CD14-positive monocyte (primary cell): ENCODE measurements at regions not wholly inside any gene's neighbourhood (a gene's known extent, or its start where the extent isn't known, plus 50 kb on each side); places are given as distances from the start of the nearest gene placed in this dataset.

Source experiments
- DNase-seq, 3 donors: peaks; one replicate each; pipeline ENCODE4 v3.0.0-alpha.2; 2011 to 2022
- H2AFZ ChIP-seq: 2 replicates; pipeline ENCODE4 v1.6.0; 2012; ENCODE audit warnings: mild to moderate bottlenecking, low read depth, low read length, inconsistent platforms; ENCODE audit not compliant: insufficient read depth, poor library complexity, severe bottlenecking
- H3K27ac ChIP-seq, 2 donors: 1 replicate in 1 of 2; 2 replicates in 1 of 2; pipeline ENCODE4 v1.5.1; 2012 to 2013; ENCODE audit warnings: low read length in 2 of 2, control low read depth in 1 of 2, inconsistent platforms in 1 of 2, low read depth in 1 of 2, mild to moderate bottlenecking in 1 of 2
- H3K27me3 ChIP-seq, 2 donors: one replicate each; pipeline versions ENCODE4 v1.6.0 to v1.6.1; 2011 to 2013; ENCODE audit warnings: low read length in 2 of 2; ENCODE audit not compliant: control insufficient read depth in 2 of 2, insufficient read depth in 2 of 2
- H3K36me3 ChIP-seq, 2 donors: replicated peaks in 1 of 2; 1 replicate in 1 of 2; 2 replicates in 1 of 2; pipeline versions ENCODE4 v1.5.1 to v1.6.1; 2012 to 2013; ENCODE audit warnings: low read length in 2 of 2, control low read depth in 1 of 2, inconsistent platforms in 1 of 2, mild to moderate bottlenecking in 1 of 2; ENCODE audit not compliant: insufficient read depth in 2 of 2, control insufficient read depth in 1 of 2
- H3K4me1 ChIP-seq, 2 donors: 1 replicate in 1 of 2; 2 replicates in 1 of 2; pipeline versions ENCODE4 v1.5.1 to v1.6.1; 2012 to 2013; ENCODE audit warnings: low read length in 2 of 2, control low read depth in 1 of 2, inconsistent platforms in 1 of 2, mild to moderate bottlenecking in 1 of 2, moderate library complexity in 1 of 2; ENCODE audit not compliant: insufficient read depth in 2 of 2, control insufficient read depth in 1 of 2
- H3K4me2 ChIP-seq: replicated peaks from 2 replicates; pipeline ENCODE3; 2012; ENCODE audit warnings: low read length, moderate library complexity, mild to moderate bottlenecking; ENCODE audit not compliant: poor library complexity, severe bottlenecking; ENCODE audit errors: extremely low read depth
- H3K4me3 ChIP-seq, 3 experiments: fragments of 200-600 bp in 1 of 3; sonication (generic) in 1 of 3; replicated peaks in 1 of 3; 1 replicate in 2 of 3; 2 replicates in 1 of 3; pipeline ENCODE4 v1.5.1; 2011 to 2013; ENCODE audit warnings: low read length in 3 of 3, mild to moderate bottlenecking in 3 of 3, control low read depth in 2 of 3, low read depth in 2 of 3, inconsistent platforms in 1 of 3, moderate library complexity in 1 of 3
- H3K79me2 ChIP-seq: 2 replicates; pipeline ENCODE4 v1.6.0; 2012; ENCODE audit warnings: mild to moderate bottlenecking, control low read depth, inconsistent platforms, low read length, moderate library complexity; ENCODE audit not compliant: insufficient read depth
- H3K9ac ChIP-seq: 2 replicates; pipeline ENCODE4 v1.6.0; 2017; ENCODE audit warnings: low read length, mild to moderate bottlenecking; ENCODE audit not compliant: insufficient read depth, poor library complexity, severe bottlenecking
- H3K9me3 ChIP-seq, 2 donors: replicated peaks in 1 of 2; 1 replicate in 1 of 2; 2 replicates in 1 of 2; pipeline versions ENCODE4 v1.5.1 to v1.6.1; 2012 to 2013; ENCODE audit warnings: low read length in 2 of 2, control low read depth in 1 of 2; ENCODE audit not compliant: control insufficient read depth in 1 of 2, insufficient read depth in 1 of 2
- H4K20me1 ChIP-seq: 2 replicates; pipeline ENCODE4 v1.6.0; 2012; ENCODE audit warnings: mild to moderate bottlenecking, low read length, control low read depth, moderate library complexity; ENCODE audit not compliant: insufficient read depth
- H3K27ac Mint-ChIP-seq, 7 donors: one replicate each; pipeline ENCODE4 v1.8.0; 2020; ENCODE audit warnings: mild to moderate bottlenecking in 7 of 7, mixed read lengths in 7 of 7, moderate library complexity in 6 of 7, inconsistent platforms in 2 of 7
- H3K27me3 Mint-ChIP-seq, 3 donors: one replicate each; pipeline ENCODE4 v1.8.0; 2021 to 2022; ENCODE audit warnings: low read depth in 3 of 3, mild to moderate bottlenecking in 3 of 3, mixed read lengths in 3 of 3, moderate library complexity in 3 of 3, inconsistent platforms in 1 of 3
- H3K36me3 Mint-ChIP-seq, 2 donors: one replicate each; pipeline ENCODE4 v1.8.0; 2020; ENCODE audit warnings: mixed read lengths in 2 of 2, inconsistent platforms in 1 of 2, mild to moderate bottlenecking in 1 of 2
- H3K4me1 Mint-ChIP-seq: one replicate; pipeline ENCODE4 v1.8.0; 2020; ENCODE audit warnings: mild to moderate bottlenecking, mixed read lengths
- H3K4me3 Mint-ChIP-seq, 2 donors: one replicate each; pipeline ENCODE4 v1.8.0; 2020; ENCODE audit warnings: mild to moderate bottlenecking in 2 of 2, mixed read lengths in 2 of 2, moderate library complexity in 1 of 2
- H3K9me3 Mint-ChIP-seq, 7 donors: one replicate each; pipeline ENCODE4 v1.8.0; 2020 to 2022; ENCODE audit warnings: mixed read lengths in 7 of 7, mild to moderate bottlenecking in 6 of 7, moderate library complexity in 6 of 7, inconsistent platforms in 2 of 7
- WGBS: methylation state at CpG from one replicate; pipeline ENCODE4 v1.1.5; 2013; ENCODE audit warnings: missing lambda C conversion rate; ENCODE audit not compliant: insufficient coverage; 5-methylcytosine and 5-hydroxymethylcytosine counted together
- intact Hi-C, 2 donors: fragments of 100-400 bp; cut with micrococcal nuclease; formaldehyde crosslinking; loops; one replicate each; pipeline versions ENCODE4 v1.15.0 to v1.15.1; 2023
- TF ChIP-seq, protein P1 (sequence below): fragments of 200-600 bp; IDR thresholded peaks from one replicate; pipeline ENCODE4 v1.8.0; 2022; ENCODE audit warnings: antibody characterized with exemption, mild to moderate bottlenecking

DNA sequence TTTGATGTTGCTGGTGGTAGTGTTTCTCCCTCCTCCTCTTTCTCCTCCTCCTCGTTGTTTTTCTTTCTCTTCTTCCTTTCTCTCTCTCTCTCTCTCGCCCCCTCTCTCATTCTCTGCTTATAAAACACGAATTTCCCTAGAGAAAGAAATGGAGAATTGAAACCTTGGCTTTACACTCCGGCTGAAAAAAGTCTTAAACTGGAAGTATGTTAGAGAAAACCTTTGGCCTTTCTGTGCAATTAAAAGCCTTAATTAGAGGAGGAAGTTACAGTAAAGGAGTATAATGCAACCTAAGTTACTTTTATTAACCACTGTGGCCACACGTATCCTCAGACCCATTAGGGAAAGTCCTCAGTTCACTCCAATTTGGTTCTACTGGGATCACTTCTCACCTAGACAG is 501.7 kb upstream of the SORCS1 start:
- H3K36me3 Mint-ChIP-seq, result no peaks in the 10 kb centered on the region
- no peaks in the 10 kb centered on the region for H4K20me1 ChIP-seq
- H3K4me1 ChIP-seq, result peaks cover 6 to 10% of the 10 kb centered on the region in 2 donors
- peaks cover 0 to 11% (median 5%) of the 10 kb centered on the region in 7 donors for H3K9me3 Mint-ChIP-seq
- no peaks in the 10 kb centered on the region for H3K36me3 ChIP-seq
- no peak overlapping the region for H3K4me3 ChIP-seq
- peak overlapping the region in 1 of 7 donors; percentile 3 for H3K27ac Mint-ChIP-seq
- H3K4me1 Mint-ChIP-seq, result peaks cover 10% of the 10 kb centered on the region
- no peak for DNase-seq
- no peaks in the 10 kb centered on the region for H3K79me2 ChIP-seq
- H3K27me3 Mint-ChIP-seq, result no peaks in the 10 kb centered on the region
- H3K27ac ChIP-seq, result no peak overlapping the region
- WGBS, result no CpG with 5 or more reads among the region's 5 CpGs
- no peak overlapping the region for H3K9ac ChIP-seq
- no peak overlapping the region for H3K4me2 ChIP-seq
- no peak overlapping the region for H2AFZ ChIP-seq
- intact Hi-C loops, result no loop called here
- H3K9me3 ChIP-seq, result no peaks in the 10 kb centered on the region
- TF ChIP-seq, protein P1, sequence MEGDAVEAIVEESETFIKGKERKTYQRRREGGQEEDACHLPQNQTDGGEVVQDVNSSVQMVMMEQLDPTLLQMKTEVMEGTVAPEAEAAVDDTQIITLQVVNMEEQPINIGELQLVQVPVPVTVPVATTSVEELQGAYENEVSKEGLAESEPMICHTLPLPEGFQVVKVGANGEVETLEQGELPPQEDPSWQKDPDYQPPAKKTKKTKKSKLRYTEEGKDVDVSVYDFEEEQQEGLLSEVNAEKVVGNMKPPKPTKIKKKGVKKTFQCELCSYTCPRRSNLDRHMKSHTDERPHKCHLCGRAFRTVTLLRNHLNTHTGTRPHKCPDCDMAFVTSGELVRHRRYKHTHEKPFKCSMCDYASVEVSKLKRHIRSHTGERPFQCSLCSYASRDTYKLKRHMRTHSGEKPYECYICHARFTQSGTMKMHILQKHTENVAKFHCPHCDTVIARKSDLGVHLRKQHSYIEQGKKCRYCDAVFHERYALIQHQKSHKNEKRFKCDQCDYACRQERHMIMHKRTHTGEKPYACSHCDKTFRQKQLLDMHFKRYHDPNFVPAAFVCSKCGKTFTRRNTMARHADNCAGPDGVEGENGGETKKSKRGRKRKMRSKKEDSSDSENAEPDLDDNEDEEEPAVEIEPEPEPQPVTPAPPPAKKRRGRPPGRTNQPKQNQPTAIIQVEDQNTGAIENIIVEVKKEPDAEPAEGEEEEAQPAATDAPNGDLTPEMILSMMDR, result no peak
- H3K27me3 ChIP-seq, result no peaks in the 10 kb centered on the region
- H3K4me3 Mint-ChIP-seq, result peak overlapping the region; percentile 4 to 76

DNA sequence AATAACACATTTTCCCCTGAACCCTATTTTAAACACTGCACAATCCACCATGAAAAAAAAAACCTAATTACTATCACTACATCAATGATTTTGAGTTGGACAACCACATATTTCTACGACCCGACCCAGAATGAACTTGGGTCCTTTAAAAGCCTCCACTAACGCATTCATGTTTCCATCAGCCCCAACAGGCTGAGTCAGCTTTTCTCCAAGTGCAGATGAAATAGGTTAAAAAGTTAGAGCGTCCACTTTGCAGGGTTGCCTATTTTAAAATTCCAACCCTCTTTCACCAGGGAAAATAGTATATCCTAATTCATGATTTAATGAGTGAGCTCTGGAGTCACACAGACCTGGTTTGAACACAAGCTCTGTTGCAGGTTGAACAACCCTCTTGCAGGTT is 501.0 kb upstream of the SORCS1 start:
- Histone ChIP-seq H3K36me3 (no peaks in the 10 kb centered on the region), H2AFZ (no peak overlapping the region), H3K4me1 (peaks cover 6 to 10% of the 10 kb centered on the region in 2 donors), H3K4me2 (no peak overlapping the region), H3K27me3 (no peaks in the 10 kb centered on the region), H3K79me2 (no peaks in the 10 kb centered on the region), H3K9me3 (no peaks in the 10 kb centered on the region), H3K27ac (no peak overlapping the region), H3K4me3 (no peak overlapping the region), H3K9ac (no peak overlapping the region), H4K20me1 (no peaks in the 10 kb centered on the region)
- WGBS, result 100% methylated on average over 2 of the region's 4 CpGs
- H3K27ac Mint-ChIP-seq, result no peak overlapping the region
- H3K27me3 Mint-ChIP-seq, result no peaks in the 10 kb centered on the region
- no peaks in the 10 kb centered on the region for H3K36me3 Mint-ChIP-seq
- intact Hi-C loops, result no loop called here
- TF ChIP-seq, protein P1, result no peak
- no peak for DNase-seq
- peaks cover 0 to 11% (median 5%) of the 10 kb centered on the region in 7 donors for H3K9me3 Mint-ChIP-seq
- H3K4me3 Mint-ChIP-seq, result no peak overlapping the region
- H3K4me1 Mint-ChIP-seq, result peaks cover 10% of the 10 kb centered on the region
